IMR-90 (cell line): ENCODE measurements at regions not wholly inside any gene's neighbourhood (a gene's known extent, or its start where the extent isn't known, plus 50 kb on each side); places are given as distances from the start of the nearest gene placed in this dataset.

Source experiments
- BHLHE40 ChIP-seq: fragments of 150-350 bp; IDR thresholded peaks from 2 replicates; pipeline ENCODE4 v1.6.1; 2016; ENCODE audit warnings: mild to moderate bottlenecking, low read depth, low read length
- MAFK ChIP-seq: IDR thresholded peaks from 2 replicates; pipeline ENCODE4 v1.6.1; 2012; ENCODE audit warnings: low read depth, low read length, improper control_type of control experiment
- TF ChIP-seq, protein P1 (sequence below): conservative IDR thresholded peaks from 2 replicates; pipeline ENCODE4 v1.5.1; 2012; ENCODE audit warnings: mild to moderate bottlenecking, low read depth, low read length, improper control_type of control experiment

DNA sequence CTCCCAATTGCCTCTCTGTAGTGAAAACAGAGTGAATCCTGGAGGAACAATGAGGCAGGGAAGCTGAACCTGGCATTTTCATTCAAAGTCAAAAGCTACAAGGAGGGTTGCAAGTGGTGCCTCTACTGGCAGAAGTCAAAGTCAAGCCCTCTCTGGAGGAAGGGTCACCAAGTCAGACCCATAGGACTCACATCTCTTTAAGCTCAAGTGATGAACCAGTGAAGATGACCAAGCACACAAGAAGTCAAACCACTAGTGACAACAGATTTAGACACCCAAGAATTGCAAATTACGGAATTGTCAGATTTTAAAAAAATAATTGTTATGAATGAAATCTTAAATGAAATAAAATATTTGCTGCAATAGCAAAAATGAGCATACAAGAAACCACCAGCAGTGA is 81.1 kb upstream of the ATP1B1 start:
- TF ChIP-seq MAFK (no peak), BHLHE40 (no peak)
- TF ChIP-seq, protein P1, sequence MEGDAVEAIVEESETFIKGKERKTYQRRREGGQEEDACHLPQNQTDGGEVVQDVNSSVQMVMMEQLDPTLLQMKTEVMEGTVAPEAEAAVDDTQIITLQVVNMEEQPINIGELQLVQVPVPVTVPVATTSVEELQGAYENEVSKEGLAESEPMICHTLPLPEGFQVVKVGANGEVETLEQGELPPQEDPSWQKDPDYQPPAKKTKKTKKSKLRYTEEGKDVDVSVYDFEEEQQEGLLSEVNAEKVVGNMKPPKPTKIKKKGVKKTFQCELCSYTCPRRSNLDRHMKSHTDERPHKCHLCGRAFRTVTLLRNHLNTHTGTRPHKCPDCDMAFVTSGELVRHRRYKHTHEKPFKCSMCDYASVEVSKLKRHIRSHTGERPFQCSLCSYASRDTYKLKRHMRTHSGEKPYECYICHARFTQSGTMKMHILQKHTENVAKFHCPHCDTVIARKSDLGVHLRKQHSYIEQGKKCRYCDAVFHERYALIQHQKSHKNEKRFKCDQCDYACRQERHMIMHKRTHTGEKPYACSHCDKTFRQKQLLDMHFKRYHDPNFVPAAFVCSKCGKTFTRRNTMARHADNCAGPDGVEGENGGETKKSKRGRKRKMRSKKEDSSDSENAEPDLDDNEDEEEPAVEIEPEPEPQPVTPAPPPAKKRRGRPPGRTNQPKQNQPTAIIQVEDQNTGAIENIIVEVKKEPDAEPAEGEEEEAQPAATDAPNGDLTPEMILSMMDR = no peak
